ENCODE measurements at regions not wholly inside any gene's neighbourhood (a gene's known extent, or its start where the extent isn't known, plus 50 kb on each side); places are given as distances from the start of the nearest gene placed in this dataset.
A peak's percentile ranks its signal among the peaks of the same experiment; 100 is the strongest.
"Not testable (repeated sequence)": the region's sequence is repeated elsewhere in the genome, so short reads cannot be mapped to it uniquely, and the experiment has no call there.

DNA sequence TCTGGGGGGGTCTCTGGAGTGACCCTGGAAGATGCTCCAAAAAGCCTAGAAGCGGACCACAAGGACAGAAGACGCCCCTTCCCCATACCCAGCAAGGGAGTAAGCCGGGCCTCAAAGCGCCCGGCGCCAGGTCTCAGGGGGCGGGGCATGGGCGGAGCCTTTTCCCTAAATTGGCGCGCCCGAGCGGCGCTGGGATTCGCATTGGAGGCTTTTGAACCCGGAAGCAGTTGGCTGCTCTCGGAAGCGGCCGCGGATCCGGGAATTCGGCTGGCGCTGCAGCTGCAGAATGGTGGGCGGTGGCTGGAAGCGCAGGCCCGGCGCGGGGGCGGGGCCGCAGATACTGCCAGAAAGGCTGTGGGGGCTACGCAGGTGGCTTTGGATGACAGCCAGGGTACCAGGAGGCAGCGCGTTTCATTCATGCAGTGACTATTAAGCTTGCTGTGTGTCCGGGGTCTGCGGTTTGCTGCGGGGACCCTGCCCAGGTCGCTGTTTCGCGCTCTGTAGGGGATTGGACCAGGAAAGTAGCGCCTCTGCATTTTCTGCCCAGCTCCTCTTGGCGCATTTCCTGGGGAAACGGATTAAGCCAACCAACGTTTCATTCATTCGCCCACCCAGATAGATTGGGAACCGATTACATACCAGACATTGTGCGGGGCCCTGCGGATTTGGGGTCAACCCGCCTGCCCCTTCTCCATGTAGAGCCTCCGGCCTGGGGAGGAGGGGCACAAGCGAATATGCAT is 83.0 kb upstream of the FREM1 start:
- Histone ChIP-seq H3K9me3 (ENCODE audit: low read depth, low read length) (no peaks in the 10 kb centered on the region), H3K4me1 (ENCODE audit: insufficient read depth, low read length) (peaks cover 28% of the 10 kb centered on the region), H3K27me3 (ENCODE audit: insufficient read depth, low read length) (no peaks in the 10 kb centered on the region), H3K4me3 (ENCODE audit: low read length) (peak overlapping the region; percentile 20)

DNA sequence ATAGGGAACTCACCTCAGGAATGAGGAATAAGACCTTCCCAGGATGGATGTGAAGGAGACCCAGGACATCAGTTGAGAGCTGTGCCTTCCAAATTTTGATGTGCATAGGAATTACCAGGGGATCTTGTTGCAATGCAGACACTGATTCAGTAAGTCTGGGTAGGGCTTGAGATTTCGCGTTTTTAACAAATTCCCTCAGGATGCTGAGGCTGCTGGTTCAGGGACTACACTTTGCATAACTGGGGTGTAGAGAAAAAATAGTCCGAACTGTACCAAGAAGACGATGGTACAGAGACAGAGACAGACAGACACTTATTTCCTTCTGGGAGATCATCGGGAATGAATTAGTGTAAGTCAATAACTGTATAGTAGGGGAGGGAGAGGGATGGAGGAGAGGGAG is 82.3 kb upstream of the FREM1 start:
- H3K27me3 ChIP-seq (ENCODE audit: insufficient read depth, low read length), result no peaks in the 10 kb centered on the region
- no peaks in the 10 kb centered on the region for H3K9me3 ChIP-seq (ENCODE audit: low read depth, low read length)
- peak overlapping the region; percentile 20 for H3K4me3 ChIP-seq (ENCODE audit: low read length)
- peaks cover 28% of the 10 kb centered on the region for H3K4me1 ChIP-seq (ENCODE audit: insufficient read depth, low read length)

DNA sequence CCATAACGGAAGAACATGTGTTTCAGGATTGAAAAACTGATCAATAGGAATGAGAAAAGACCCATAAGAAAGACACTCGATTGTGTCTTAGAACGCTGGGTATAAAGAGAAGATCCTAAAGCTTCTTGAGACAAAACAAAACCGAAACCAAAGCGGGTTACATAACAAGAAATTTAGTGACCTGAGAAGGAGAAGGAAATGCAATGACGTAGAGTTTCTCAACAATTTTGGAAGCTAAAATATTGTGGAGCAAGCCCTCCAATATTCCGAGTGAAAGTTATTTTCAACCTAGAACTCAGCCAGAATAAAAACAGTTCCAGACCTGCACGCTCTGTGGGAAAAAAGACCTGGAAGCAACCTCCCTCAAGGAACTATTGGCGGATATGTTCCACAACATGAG is 81.9 kb upstream of the FREM1 start:
- no peak overlapping the region for H3K4me3 ChIP-seq (ENCODE audit: low read length)
- H3K4me1 ChIP-seq (ENCODE audit: insufficient read depth, low read length), result peaks cover 28% of the 10 kb centered on the region
- no peaks in the 10 kb centered on the region for H3K27me3 ChIP-seq (ENCODE audit: insufficient read depth, low read length)
- H3K9me3 ChIP-seq (ENCODE audit: low read depth, low read length), result no peaks in the 10 kb centered on the region

DNA sequence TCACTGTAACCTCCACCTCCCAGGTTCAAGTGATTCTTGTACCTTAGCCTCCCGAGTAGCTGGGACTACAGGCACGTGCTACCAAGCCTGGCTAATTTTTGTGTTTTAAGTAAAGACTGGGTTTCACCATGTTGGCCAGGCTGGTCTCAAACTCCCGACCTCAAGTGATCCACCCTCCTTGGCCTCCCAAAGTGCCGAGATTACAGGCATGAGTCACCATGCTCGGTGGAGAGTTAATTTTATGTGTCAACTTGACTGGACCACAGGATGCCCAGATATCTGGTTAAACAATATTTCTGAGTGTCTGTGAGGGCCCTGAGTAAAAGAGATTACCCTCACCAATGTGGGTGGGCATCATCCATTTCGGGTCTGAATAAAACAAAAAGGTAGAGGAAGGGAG is 80.4 kb upstream of the FREM1 start:
- H3K27me3 ChIP-seq (ENCODE audit: insufficient read depth, low read length); H3K4me3 ChIP-seq (ENCODE audit: low read length); H3K9me3 ChIP-seq (ENCODE audit: low read depth, low read length): not testable (repeated sequence)
- H3K4me1 ChIP-seq (ENCODE audit: insufficient read depth, low read length), result peaks cover 28% of the 10 kb centered on the region

DNA sequence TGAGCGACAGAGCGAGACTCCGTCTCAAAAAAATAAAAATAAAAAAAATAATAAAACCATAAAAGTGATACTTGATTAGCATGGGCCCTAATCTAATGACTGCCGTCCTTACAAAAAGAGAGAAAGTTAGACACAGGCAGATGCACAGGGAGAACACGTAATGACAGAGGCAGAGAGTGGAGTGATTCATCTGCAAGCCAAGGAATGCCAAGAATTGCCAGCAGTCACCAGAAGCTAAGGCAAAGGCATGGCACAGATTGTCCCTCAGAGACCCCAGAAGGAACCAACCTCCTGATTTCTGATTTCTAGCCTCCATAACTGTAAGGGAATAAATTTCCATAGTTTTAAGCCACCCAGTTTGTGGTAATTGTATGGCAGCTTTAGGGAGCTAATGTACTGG is 79.6 kb upstream of the FREM1 start:
- Histone ChIP-seq H3K9me3 (ENCODE audit: low read depth, low read length) (no peaks in the 10 kb centered on the region), H3K4me1 (ENCODE audit: insufficient read depth, low read length) (peaks cover 28% of the 10 kb centered on the region), H3K4me3 (ENCODE audit: low read length) (no peak overlapping the region), H3K27me3 (ENCODE audit: insufficient read depth, low read length) (no peaks in the 10 kb centered on the region)

DNA sequence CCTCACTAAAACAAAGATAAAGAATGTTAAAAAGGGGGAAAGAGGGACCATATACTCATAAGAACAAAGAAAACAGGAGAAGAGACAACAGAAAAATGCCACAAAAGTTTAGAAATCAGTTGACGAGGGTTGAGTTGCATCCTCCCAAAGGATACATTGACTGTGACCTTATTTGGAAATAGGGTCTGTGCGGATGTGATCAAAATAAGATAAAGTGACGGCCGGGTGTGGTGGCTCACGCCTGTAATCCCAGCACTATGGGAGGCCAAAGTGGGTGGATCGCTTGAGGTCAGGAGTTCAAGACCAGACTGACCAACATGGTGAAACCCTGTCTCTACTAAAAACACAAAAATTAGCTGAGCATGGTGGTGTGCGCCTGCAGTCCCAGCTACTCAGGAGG is 79.1 kb upstream of the FREM1 start:
- not testable (repeated sequence) for H3K4me3 ChIP-seq (ENCODE audit: low read length); H3K27me3 ChIP-seq (ENCODE audit: insufficient read depth, low read length); H3K9me3 ChIP-seq (ENCODE audit: low read depth, low read length)
- H3K4me1 ChIP-seq (ENCODE audit: insufficient read depth, low read length), result peaks cover 24% of the 10 kb centered on the region

DNA sequence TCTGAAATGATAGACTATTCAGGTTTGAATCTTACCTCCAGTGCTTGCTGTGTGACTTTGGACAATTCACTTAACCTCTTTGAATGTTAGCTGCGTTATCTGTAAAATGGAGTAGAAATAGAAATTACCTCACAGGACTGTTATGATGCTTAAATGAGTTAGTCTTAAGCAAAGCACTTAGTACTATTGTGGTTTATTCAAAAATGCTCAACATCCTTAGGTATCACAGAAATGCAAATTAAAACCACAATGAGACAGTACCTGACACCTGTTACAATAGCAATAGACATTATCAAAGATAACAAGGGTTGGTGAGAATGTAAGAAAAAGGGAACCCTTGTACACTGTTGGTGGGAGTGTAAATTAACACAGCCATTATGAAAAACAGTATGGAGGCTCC is 77.6 kb upstream of the FREM1 start:
- H3K27me3 ChIP-seq (ENCODE audit: insufficient read depth, low read length), result no peaks in the 10 kb centered on the region
- no peak overlapping the region for H3K4me3 ChIP-seq (ENCODE audit: low read length)

DNA sequence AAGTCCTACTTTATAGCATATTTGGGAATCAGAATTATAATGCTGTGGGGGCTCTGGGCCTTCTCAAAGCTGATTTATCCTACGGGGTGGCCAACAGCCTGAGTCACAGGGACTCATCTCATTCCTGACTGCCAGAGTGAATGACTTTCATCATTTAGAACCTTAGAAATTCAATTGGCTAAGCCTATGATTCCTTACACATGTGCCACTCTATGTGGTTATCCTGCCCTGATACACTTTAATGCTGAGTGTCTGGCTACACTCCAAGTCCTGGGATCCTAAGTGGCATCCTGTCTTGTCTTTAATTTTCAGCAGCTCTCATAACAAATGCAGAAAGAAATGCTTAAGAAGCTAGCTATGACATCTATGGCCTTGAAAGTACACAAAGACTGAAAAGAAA is 75.2 kb upstream of the FREM1 start:
- Histone ChIP-seq H3K27me3 (ENCODE audit: insufficient read depth, low read length) (no peaks in the 10 kb centered on the region), H3K4me1 (ENCODE audit: insufficient read depth, low read length) (no peaks in the 10 kb centered on the region), H3K4me3 (ENCODE audit: low read length) (no peak overlapping the region), H3K9me3 (ENCODE audit: low read depth, low read length) (no peaks in the 10 kb centered on the region)

More for the DNA sequence above, 77.6 kb upstream of the FREM1 start:
- Histone ChIP-seq H3K4me1 (ENCODE audit: insufficient read depth, low read length) (peaks cover 9% of the 10 kb centered on the region), H3K9me3 (ENCODE audit: low read depth, low read length) (no peaks in the 10 kb centered on the region)

DNA sequence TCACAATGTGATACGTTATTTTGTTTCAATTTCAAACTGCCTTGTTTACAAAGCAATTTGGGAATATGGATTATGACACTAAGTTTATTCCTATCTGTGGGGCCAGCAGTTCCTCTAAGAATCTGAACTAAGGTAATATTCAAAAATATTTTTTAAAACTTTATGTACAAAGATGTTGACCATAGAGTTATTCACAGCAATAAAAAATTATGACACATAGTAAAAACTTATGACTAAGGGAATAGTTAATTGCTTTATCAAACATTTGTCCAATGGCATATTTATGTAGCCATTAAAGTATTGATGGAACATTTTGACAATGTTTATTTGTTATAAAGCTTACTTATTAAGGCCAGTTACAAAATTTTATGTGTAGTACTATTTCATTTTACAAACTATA is 73.4 kb upstream of the FREM1 start:
- Histone ChIP-seq H3K4me1 (ENCODE audit: insufficient read depth, low read length) (no peaks in the 10 kb centered on the region), H3K4me3 (ENCODE audit: low read length) (no peak overlapping the region), H3K27me3 (ENCODE audit: insufficient read depth, low read length) (no peaks in the 10 kb centered on the region), H3K9me3 (ENCODE audit: low read depth, low read length) (no peaks in the 10 kb centered on the region)

DNA sequence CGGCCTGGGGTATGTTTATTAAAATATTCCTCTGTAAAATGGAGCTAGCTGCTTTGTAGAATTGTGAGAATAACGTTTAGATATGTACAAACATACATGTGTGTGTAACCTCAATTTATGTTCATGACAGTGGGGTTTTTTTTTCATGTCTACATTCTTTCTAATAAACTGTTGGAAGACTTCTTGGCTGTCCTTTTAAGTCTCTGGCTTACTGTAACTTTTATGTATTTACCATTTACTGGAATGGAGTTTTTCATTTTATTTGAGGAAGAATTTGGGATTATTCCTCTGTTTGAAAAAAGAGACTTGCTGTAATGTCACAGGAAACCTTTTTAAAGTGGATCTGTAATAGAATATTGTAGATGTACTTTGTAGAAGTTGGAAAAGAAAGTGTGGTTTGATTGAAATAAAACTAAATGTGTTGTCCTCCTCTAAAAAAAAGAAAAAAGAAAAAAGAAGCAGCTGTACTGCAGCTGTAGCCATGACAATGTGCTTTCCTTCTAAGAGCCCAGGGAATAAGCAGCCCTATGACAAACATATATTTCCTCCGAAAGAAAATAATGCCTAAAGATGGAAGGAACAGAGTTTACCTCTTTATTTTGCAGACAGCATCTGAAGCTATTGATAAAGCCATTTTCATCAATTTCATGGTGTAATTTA is 71.2 kb upstream of the FREM1 start:
- Histone ChIP-seq H3K27me3 (ENCODE audit: insufficient read depth, low read length) (no peaks in the 10 kb centered on the region), H3K4me1 (ENCODE audit: insufficient read depth, low read length) (no peaks in the 10 kb centered on the region), H3K9me3 (ENCODE audit: low read depth, low read length) (no peaks in the 10 kb centered on the region), H3K4me3 (ENCODE audit: low read length) (no peak overlapping the region)

DNA sequence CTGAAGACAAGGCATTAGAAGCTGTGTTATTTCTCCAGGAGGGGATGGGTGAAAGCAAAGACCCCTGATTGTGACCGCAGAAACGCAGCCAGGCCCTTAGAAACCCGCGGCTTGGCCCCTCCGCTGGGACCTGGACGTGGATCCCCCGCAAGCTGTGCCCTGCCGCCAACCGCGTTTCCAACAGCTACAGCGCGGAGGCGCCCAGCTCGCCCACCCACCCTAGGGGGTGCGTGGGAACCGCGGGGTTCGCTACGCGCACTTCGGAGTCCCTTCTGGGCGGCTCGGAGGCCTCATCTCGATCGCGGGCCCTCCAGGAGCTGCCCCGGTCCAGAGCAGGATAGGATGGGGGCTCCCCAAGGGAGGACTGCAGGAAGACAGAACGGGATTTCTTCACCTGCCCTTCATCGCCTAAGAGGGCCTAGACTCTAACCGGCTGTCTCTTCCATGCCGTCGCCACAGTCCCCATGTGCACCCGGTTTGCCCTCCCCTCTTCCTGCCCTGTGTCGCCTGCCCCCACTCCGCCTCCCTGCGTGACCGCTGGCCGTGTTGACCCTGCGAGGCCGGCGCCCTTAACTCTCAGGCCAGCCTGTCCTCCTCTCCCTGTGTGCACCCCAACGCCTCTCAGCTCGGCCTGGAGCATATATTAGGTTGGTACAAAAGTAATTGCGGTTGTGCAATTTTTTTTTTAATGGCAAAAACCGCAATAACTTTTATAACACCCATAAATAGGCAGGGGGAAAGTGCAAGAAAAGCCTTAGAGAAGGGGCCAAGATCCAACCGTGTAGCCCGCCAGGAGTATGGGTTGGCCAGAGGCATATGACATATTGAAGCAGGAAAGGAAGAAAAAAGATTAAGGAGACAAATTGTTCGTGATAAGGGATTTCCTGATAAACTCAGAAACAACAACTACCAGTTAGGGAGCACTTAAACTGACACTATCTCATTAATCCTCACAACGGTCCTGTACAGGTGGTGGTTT is 68.1 kb upstream of the FREM1 start:
- H3K4me1 ChIP-seq (ENCODE audit: insufficient read depth, low read length), result no peaks in the 10 kb centered on the region
- no peaks in the 10 kb centered on the region for H3K27me3 ChIP-seq (ENCODE audit: insufficient read depth, low read length)
- no peaks in the 10 kb centered on the region for H3K9me3 ChIP-seq (ENCODE audit: low read depth, low read length)
- no peak overlapping the region for H3K4me3 ChIP-seq (ENCODE audit: low read length)

DNA sequence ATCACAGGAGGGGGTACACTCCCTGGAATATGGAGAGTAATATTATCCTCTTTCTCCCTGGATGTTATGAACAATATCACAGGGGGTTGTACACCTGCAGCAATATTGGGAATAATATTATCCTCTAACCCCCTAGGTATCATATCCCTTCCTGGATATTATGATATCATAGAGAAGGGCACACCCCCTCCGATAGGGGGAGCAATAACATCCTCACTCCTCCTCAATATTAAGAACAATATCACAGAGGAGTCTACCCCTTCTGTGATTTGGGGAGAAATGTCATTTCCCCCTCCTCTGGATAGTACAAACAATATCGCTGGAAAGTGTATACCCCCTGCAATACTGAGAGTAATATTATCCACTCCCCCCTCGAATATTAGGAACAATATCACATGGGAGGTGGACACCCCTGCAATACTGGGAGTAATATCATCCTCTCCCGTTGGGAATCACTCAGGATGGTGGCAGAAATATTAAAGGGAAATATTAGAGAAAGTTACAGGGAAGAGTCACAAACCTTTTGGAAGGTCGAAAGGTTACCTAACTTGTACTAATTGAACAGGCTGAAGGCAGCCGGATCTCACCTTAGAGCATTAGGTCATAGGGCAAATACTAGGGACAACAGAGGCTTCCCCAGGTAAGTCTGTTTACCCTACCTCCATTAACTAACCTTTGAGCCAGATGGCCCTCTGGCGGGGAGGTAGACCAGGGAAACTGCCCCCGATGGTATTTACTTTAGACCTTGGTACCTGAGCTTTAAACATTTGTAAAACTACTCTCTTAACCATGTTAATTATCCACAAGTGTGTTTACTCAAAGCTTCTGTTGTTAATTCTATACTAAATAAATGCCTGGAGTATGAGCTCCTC is 57.5 kb upstream of the FREM1 start:
- Histone ChIP-seq H3K4me3 (ENCODE audit: low read length) (no peak overlapping the region), H3K9me3 (ENCODE audit: low read depth, low read length) (no peaks in the 10 kb centered on the region), H3K27me3 (ENCODE audit: insufficient read depth, low read length) (no peaks in the 10 kb centered on the region), H3K4me1 (ENCODE audit: insufficient read depth, low read length) (no peaks in the 10 kb centered on the region)

DNA sequence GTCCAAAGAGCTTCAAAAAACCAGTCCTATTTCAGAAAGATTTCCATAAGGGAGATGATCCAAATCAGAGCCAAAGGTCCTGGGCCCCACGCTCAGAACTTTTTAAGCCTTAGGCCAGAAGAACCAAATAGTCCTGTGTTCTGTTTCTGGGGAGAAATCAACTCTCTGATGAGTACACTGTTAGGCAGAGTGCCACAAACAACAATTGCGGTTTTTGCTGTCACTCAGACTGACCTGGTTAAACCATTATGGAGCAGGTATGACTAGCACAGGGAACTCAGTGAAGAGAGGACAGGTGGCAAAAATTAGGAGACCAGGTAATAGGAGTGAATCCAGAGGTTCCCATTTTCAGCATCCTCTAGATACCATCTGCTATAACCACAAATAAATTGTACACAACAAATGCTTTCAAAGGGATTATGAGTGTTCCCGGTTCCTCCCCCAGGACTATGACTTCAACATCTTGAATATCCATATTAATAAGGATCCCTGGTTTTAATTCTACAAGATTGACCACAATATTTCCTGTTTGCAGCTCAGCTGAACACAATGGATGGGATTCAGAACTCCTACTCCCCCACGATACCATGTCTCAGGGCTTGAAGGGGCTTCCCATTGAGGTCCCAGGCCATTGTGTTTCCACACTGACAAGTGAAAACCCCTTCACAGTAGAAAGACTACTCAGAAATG is 52.1 kb upstream of the FREM1 start:
- H3K4me1 ChIP-seq (ENCODE audit: insufficient read depth, low read length), result no peaks in the 10 kb centered on the region
- no peaks in the 10 kb centered on the region for H3K27me3 ChIP-seq (ENCODE audit: insufficient read depth, low read length)
- H3K4me3 ChIP-seq (ENCODE audit: low read length), result no peak overlapping the region
- H3K9me3 ChIP-seq (ENCODE audit: low read depth, low read length), result no peaks in the 10 kb centered on the region
